ENCODE measurements at regions not wholly inside any gene's neighbourhood (a gene's known extent, or its start where the extent isn't known, plus 50 kb on each side); places are given as distances from the start of the nearest gene placed in this dataset.

DNA sequence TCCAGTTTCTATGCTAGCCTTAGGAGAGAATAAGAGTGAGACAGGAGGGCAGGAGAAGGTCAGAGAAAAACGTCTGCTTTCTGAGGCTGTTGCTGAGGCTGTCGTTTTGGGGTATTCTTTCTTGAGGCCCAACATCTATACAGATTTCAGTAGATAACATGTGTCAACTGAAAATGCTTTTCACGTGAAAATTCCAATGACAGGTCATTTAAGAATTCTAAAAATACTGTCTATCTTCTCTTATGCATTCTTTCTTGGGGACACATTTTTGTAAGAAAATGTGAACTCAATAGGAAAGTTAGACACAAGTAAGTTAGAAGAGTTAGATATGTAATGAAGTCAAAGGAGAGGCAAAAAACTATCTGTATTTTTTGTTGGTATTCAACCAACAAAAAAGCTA, 150.8 kb downstream of the TGFB2 start:
- no peaks in the 10 kb centered on the region for H3K79me1 ChIP-seq (ENCODE audit: low read depth, low read length)
- CTCF ChIA-PET (ENCODE audit: partially characterized antibody): no interaction called here
- TF ChIP-seq SAP30 (IDR thresholded peaks at IDR 0.05; ENCODE audit: insufficient read depth, insufficient replicate concordance, low read length) (no peak), EGR1 (IDR thresholded peaks at IDR 0.05; ENCODE audit: borderline replicate concordance, low read depth, low read length) (no peak), SIN3A (conservative IDR thresholded peaks at IDR 0.05 in 1 of 2, IDR thresholded peaks at IDR 0.05 in 1 of 2; ENCODE audit: low read depth in 1 of 2, low read length in 2 of 2) (no peak), BACH1 (IDR thresholded peaks at IDR 0.05; ENCODE audit: low read length) (no peak), NANOG (IDR thresholded peaks at IDR 0.05; ENCODE audit: insufficient read depth, low read depth, low read length, poor library complexity, severe bottlenecking) (no peak), ASH2L (IDR thresholded peaks at IDR 0.05; ENCODE audit: low read length) (no peak), TAF7 (optimal IDR thresholded peaks at IDR 0.05; ENCODE audit: borderline replicate concordance, low read depth, low read length) (no peak), CTCF (IDR thresholded peaks at IDR 0.05; ENCODE audit: control extremely low read depth in 1 of 3, insufficient read depth in 1 of 3, low read depth in 1 of 3, low read length in 3 of 3) (no peak), SP2 (IDR thresholded peaks at IDR 0.05; ENCODE audit: low read length) (no peak), KDM4A (IDR thresholded peaks at IDR 0.05; ENCODE audit: low read depth, low read length, severe bottlenecking) (no peak), CHD1 (IDR thresholded peaks at IDR 0.05; ENCODE audit: low read depth, low read length) (no peak)
- TF ChIP-seq, protein P1, sequence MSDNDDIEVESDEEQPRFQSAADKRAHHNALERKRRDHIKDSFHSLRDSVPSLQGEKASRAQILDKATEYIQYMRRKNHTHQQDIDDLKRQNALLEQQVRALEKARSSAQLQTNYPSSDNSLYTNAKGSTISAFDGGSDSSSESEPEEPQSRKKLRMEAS (IDR thresholded peaks at IDR 0.05): no peak

More for the DNA sequence above, 150.8 kb downstream of the TGFB2 start:
- H4K91ac ChIP-seq (replicated peaks; ENCODE audit: insufficient read length, low read length): peak overlapping the region; percentile 34
- H2BK5ac ChIP-seq (ENCODE audit: low read depth, low read length): no peak overlapping the region
- no peak overlapping the region for H2BK15ac ChIP-seq (ENCODE audit: low read length)
- no peak overlapping the region for H3K56ac ChIP-seq (replicated peaks; ENCODE audit: insufficient read length, low read depth, low read length)
- no peaks in the 10 kb centered on the region for H3K36me3 ChIP-seq (ENCODE audit: control insufficient read depth in 2 of 4, insufficient read depth in 4 of 4, low read length in 3 of 4)
- H3K27me3 ChIP-seq (replicated peaks in 1 of 4; ENCODE audit: control insufficient read depth in 3 of 4, extremely low read depth in 1 of 4, insufficient read depth in 3 of 4, low read length in 3 of 4): no peaks in the 10 kb centered on the region
- H3K79me2 ChIP-seq (ENCODE audit: control insufficient read depth in 1 of 2, insufficient read depth in 2 of 2, low read length in 2 of 2): no peaks in the 10 kb centered on the region
- no peak overlapping the region for H2BK20ac ChIP-seq (ENCODE audit: low read length)
- no peaks in the 10 kb centered on the region for H3K9me3 ChIP-seq (ENCODE audit: insufficient read depth in 2 of 2, low read depth in 1 of 2, low read length in 1 of 2)
- peak overlapping the region; percentile 32; the same call in 1 of the 2 replicates for H2BK12ac ChIP-seq (ENCODE audit: low read depth, low read length)
- no peaks in the 10 kb centered on the region for H4K20me1 ChIP-seq (replicated peaks in 1 of 2; ENCODE audit: control insufficient read depth in 1 of 2, insufficient read depth in 2 of 2, low read length in 2 of 2)
- no peak overlapping the region for H3K9ac ChIP-seq (replicated peaks in 1 of 4; ENCODE audit: extremely low read depth in 1 of 4, low read depth in 3 of 4, low read length in 3 of 4)
- no peaks in the 10 kb centered on the region for H3K23me2 ChIP-seq (ENCODE audit: low read depth, low read length)
- H3K4me2 ChIP-seq (ENCODE audit: insufficient read depth in 1 of 2, low read depth in 2 of 2, low read length in 2 of 2): no peak overlapping the region
- 87% methylated on average over 3 of the region's 3 CpGs; no CpG with 5 or more reads in 1 of the 2 experiments for WGBS, 2 experiments (ENCODE audit: extremely low coverage in 1 of 2, insufficient coverage in 1 of 2, insufficient read length in 1 of 2, insufficient replicate concordance in 2 of 2, low coverage in 1 of 2, low lambda C conversion rate in 2 of 2, missing lambda C conversion rate in 1 of 2)
- H4K5ac ChIP-seq (ENCODE audit: insufficient read length, low read depth, low read length): no peak overlapping the region
- no peak overlapping the region for H2AFZ ChIP-seq (ENCODE audit: low read length)
- no peak overlapping the region for H3K23ac ChIP-seq (ENCODE audit: insufficient read length)
- no peak for DNase-seq (ENCODE audit: low read depth in 1 of 2, low spot score in 2 of 2)
- no peak for FAIRE-seq
- no peak overlapping the region for H3K4ac ChIP-seq (replicated peaks; ENCODE audit: insufficient read length, low read depth, low read length)
- no peak overlapping the region for H2BK120ac ChIP-seq (replicated peaks; ENCODE audit: low read depth, low read length)
- no peak overlapping the region for H2AK5ac ChIP-seq (ENCODE audit: low read depth, low read length)
- POLR2A ChIA-PET (ENCODE audit: partially characterized antibody): no interaction called here
- peaks cover 0 to 9% (median 5%) of the 10 kb centered on the region in 4 experiments; a peak in 6 of 7 replicates for H3K4me1 ChIP-seq (replicated peaks in 1 of 4; ENCODE audit: control insufficient read depth in 3 of 4, insufficient read depth in 4 of 4, low read length in 3 of 4)
- no peak overlapping the region for H3K27ac ChIP-seq (ENCODE audit: low read depth, low read length)
- peak overlapping the region; percentile 51; the same call in 1 of the 2 replicates for H3K18ac ChIP-seq (ENCODE audit: extremely low read depth, low read length)
- no peak overlapping the region for H3K4me3 ChIP-seq (ENCODE audit: extremely low read depth in 1 of 4, insufficient read depth in 2 of 4, low read depth in 3 of 4, low read length in 4 of 4)
- H3K14ac ChIP-seq (ENCODE audit: insufficient read length): no peak overlapping the region
- no peak overlapping the region for H4K8ac ChIP-seq (ENCODE audit: extremely low read depth, insufficient read depth, low read length)
